ENCODE measurements at regions not wholly inside any gene's neighbourhood (a gene's known extent, or its start where the extent isn't known, plus 50 kb on each side); places are given as distances from the start of the nearest gene placed in this dataset.

DNA sequence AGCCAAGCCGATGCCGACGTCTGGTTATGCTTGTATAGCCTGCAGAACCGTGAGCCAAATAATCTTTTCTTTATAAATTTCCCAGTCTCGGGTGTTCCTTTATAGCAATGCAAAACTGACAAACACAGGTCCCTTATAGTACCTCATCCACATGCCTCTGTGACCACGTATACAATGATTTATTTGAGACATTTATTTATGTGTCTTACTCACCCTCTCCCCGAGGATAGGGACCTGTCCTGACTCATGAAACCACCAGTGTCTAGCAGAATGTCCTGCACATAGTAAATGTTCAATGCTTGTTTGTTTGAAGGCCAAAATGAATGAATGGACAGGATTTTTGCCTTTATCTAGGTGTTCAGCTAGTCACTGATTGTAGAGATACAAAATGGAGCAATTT is 147.9 kb upstream of the FZD8 start:
- no peak for TF ChIP-seq POLR2AphosphoS5 (IDR thresholded peaks at IDR 0.05; ENCODE audit: low read length)
- no peak for TF ChIP-seq SMARCA5 (IDR thresholded peaks at IDR 0.05)
- TF ChIP-seq CHD2 (IDR thresholded peaks at IDR 0.05; ENCODE audit: borderline replicate concordance, low read depth, low read length): no peak
- no peak for TF ChIP-seq KDM1A (IDR thresholded peaks at IDR 0.05; ENCODE audit: borderline replicate concordance)
- no peak for TF ChIP-seq RFX5 (IDR thresholded peaks at IDR 0.05; ENCODE audit: low read depth, low read length)
- TF ChIP-seq HDAC2 (IDR thresholded peaks at IDR 0.05): no peak
- no peak for TF ChIP-seq POLR2AphosphoS2 (IDR thresholded peaks at IDR 0.05; ENCODE audit: low read depth, low read length)
